HepG2 (cell line): ENCODE measurements at regions not wholly inside any gene's neighbourhood (a gene's known extent, or its start where the extent isn't known, plus 50 kb on each side); places are given as distances from the start of the nearest gene placed in this dataset.
A peak's percentile ranks its signal among the peaks of the same experiment; 100 is the strongest.

Source experiments
- ARID5B ChIP-seq: IDR thresholded peaks from 2 replicates; pipeline ENCODE4 v1.4.0; 2020; ENCODE audit warnings: mild to moderate bottlenecking, missing genetic modification reagents
- FLYWCH1 ChIP-seq: sonication (generic); formaldehyde crosslinking; IDR thresholded peaks from 2 replicates; pipeline ENCODE4 v1.8.1; 2023; ENCODE audit warnings: mild to moderate bottlenecking, missing genetic modification reagents
- FOXJ3 ChIP-seq: sonication (generic); formaldehyde crosslinking; IDR thresholded peaks from 2 replicates; pipeline ENCODE4 v1.4.0; 2020; ENCODE audit warnings: missing genetic modification reagents, mild to moderate bottlenecking, borderline replicate concordance
- GMEB1 ChIP-seq: sonication (generic); formaldehyde crosslinking; IDR thresholded peaks from 2 replicates; pipeline ENCODE4 v1.5.1; 2020; ENCODE audit warnings: missing genetic modification reagents, mild to moderate bottlenecking, borderline replicate concordance
- HNRNPUL1 ChIP-seq: fragments of 200-400 bp; formaldehyde crosslinking; IDR thresholded peaks from 2 replicates; pipeline ENCODE4 v1.6.1; 2017; ENCODE audit warnings: low read depth, mild to moderate bottlenecking, low read length, moderate library complexity
- JDP2 ChIP-seq: sonication (generic); formaldehyde crosslinking; IDR thresholded peaks from 2 replicates; pipeline ENCODE4 v1.8.1; 2022; ENCODE audit warnings: missing genetic modification reagents, borderline replicate concordance
- PAF1 ChIP-seq: IDR thresholded peaks from 2 replicates; pipeline ENCODE4 v1.6.1; 2016; ENCODE audit warnings: missing genetic modification reagents, missing compliant biosample characterization
- POLR2A ChIP-seq, 2 experiments: IDR thresholded peaks; 2 replicates each; pipeline ENCODE4 v1.6.1; 2011; ENCODE audit warnings: low read depth in 2 of 2, low read length in 2 of 2, mild to moderate bottlenecking in 1 of 2, moderate library complexity in 1 of 2; ENCODE audit not compliant: insufficient read depth in 1 of 2
- TBL1XR1 ChIP-seq: fragments of 150-350 bp; IDR thresholded peaks from 2 replicates; pipeline ENCODE4 v1.6.1; 2014; ENCODE audit warnings: borderline replicate concordance, low read length; ENCODE audit not compliant: partially characterized antibody
- ZBTB38 ChIP-seq: sonication (generic); formaldehyde crosslinking; IDR thresholded peaks from 2 replicates; pipeline ENCODE4 v1.5.1; 2020; ENCODE audit warnings: mild to moderate bottlenecking, missing genetic modification reagents
- ZFP91 ChIP-seq: sonication (generic); formaldehyde crosslinking; IDR thresholded peaks from 2 replicates; pipeline ENCODE4 v1.9.0; 2022; ENCODE audit warnings: missing genetic modification reagents, mild to moderate bottlenecking, borderline replicate concordance
- ZMYM4 ChIP-seq: sonication (generic); formaldehyde crosslinking; IDR thresholded peaks from 2 replicates; pipeline ENCODE4 v1.8.1; 2023; ENCODE audit warnings: mild to moderate bottlenecking, missing genetic modification reagents
- ZNF136 ChIP-seq: sonication (generic); formaldehyde crosslinking; IDR thresholded peaks from 2 replicates; pipeline ENCODE4 v1.8.1; 2022; ENCODE audit warnings: low read depth, mild to moderate bottlenecking, moderate library complexity, missing genetic modification reagents
- ZNF225 ChIP-seq: sonication (generic); formaldehyde crosslinking; IDR thresholded peaks from 2 replicates; pipeline ENCODE4 v1.4.0; 2020; ENCODE audit warnings: mild to moderate bottlenecking, missing genetic modification reagents
- ZNF230 ChIP-seq: sonication (generic); formaldehyde crosslinking; IDR thresholded peaks from 2 replicates; pipeline ENCODE4 v1.4.0; 2020; ENCODE audit warnings: mild to moderate bottlenecking, missing genetic modification reagents
- ZNF292 ChIP-seq: sonication (generic); formaldehyde crosslinking; IDR thresholded peaks from 2 replicates; pipeline ENCODE4 v1.8.1; 2022; ENCODE audit warnings: mild to moderate bottlenecking, low read depth, missing genetic modification reagents, borderline replicate concordance
- ZNF615 ChIP-seq: sonication (generic); formaldehyde crosslinking; IDR thresholded peaks from 2 replicates; pipeline ENCODE4 v1.5.0; 2020; ENCODE audit warnings: mild to moderate bottlenecking, missing genetic modification reagents, borderline replicate concordance

- TF ChIP-seq ZMYM4 (CRISPR knock-in tag): no peak; the same call in 1 of the 2 replicates
- no peak for TF ChIP-seq PAF1 (CRISPR knock-in tag)
- no peak for TF ChIP-seq ZFP91 (CRISPR knock-in tag)
- no peak for TF ChIP-seq ZNF136 (CRISPR knock-in tag)
- TF ChIP-seq ARID5B (CRISPR knock-in tag): peak; percentile 80
- no peak for TF ChIP-seq ZNF230 (CRISPR knock-in tag)
- peak; percentile 45; the same call in 1 of the 2 replicates for TF ChIP-seq ZNF292 (CRISPR knock-in tag)
- TF ChIP-seq ZNF615 (CRISPR knock-in tag): 0 out of 2 replicates have a peak, but pooled peaks have one; percentile 19
- peak; percentile 25; the same call in 1 of the 2 replicates for TF ChIP-seq FOXJ3
- no peak for TF ChIP-seq TBL1XR1
- no peak for TF ChIP-seq HNRNPUL1
- TF ChIP-seq GMEB1 (CRISPR knock-in tag): no peak
- TF ChIP-seq ZNF225 (CRISPR knock-in tag): no peak
- TF ChIP-seq FLYWCH1: no peak
- TF ChIP-seq JDP2: no peak
- TF ChIP-seq ZBTB38 (CRISPR knock-in tag): no peak
- TF ChIP-seq POLR2A (IDR thresholded peaks at IDR 0.05; ENCODE audit: insufficient read depth in 1 of 2, low read depth in 2 of 2, low read length in 2 of 2): no peak
Measured at GRCh38 chr18:10140461-10141282, 226.9 kb downstream of the VAPA start (continued).
